ENCODE measurements at regions not wholly inside any gene's neighbourhood (a gene's known extent, or its start where the extent isn't known, plus 50 kb on each side); places are given as distances from the start of the nearest gene placed in this dataset.

DNA sequence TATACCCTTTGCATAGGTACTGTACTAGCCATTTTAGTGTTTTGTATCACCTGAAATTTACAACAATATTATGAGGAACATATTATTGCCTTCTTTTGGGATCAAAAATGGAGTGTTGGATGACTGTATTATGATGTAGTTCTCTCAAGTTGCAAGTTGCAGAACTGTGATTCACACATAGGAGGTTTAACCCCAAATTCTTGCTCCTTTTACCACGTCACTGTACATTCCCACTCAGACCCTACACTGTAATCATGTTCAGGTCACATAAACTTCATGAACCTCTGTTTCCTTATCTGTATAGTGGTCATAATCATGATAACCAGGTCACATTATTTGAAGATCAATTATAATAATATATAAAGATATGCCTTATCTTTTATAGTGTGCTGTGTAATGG is 925.1 kb upstream of the TENM4 start:
- DNase-seq (ENCODE audit: low read depth, low spot score) = no peak
- TF ChIP-seq SIN3A (IDR thresholded peaks at IDR 0.05; ENCODE audit: borderline replicate concordance, insufficient read depth, low read depth, low read length) (no peak), POLR2AphosphoS5 (IDR thresholded peaks at IDR 0.05; ENCODE audit: low read depth, low read length) (no peak), TCF7L2 (IDR thresholded peaks at IDR 0.05; ENCODE audit: low read depth, low read length) (no peak), REST (IDR thresholded peaks at IDR 0.05; ENCODE audit: insufficient read depth in 1 of 2, low read depth in 2 of 2, low read length in 1 of 2) (no peak), CTCF (IDR thresholded peaks at IDR 0.05) (no peak)
- H3K9me3 ChIP-seq (ENCODE audit: control insufficient read depth, insufficient read depth, low read depth, low read length) = no peaks in the 10 kb centered on the region
- ChIA-PET CTCF (no interaction called here), POLR2A (no interaction called here)
- ATAC-seq = no peak
- no peaks in the 10 kb centered on the region for H3K4me1 ChIP-seq (ENCODE audit: control insufficient read depth, insufficient read depth, low read length)
- H3K36me3 ChIP-seq (ENCODE audit: control insufficient read depth, insufficient read depth, low read length) = no peaks in the 10 kb centered on the region
- BruUV-seq (replicated peaks) = no TSS peak
- no peak overlapping the region for H3K4me3 ChIP-seq (ENCODE audit: low read depth in 2 of 2, low read length in 2 of 2)
- intact Hi-C loops (cut with micrococcal nuclease; ENCODE audit: unreplicated experiment) (no loop called here), in situ Hi-C loops (cut with HindIII; ENCODE audit: low pct_unique_long_range_greater_than_20kb, low sequenced_read_pairs) (no loop called here)
- no peaks in the 10 kb centered on the region for H3K27me3 ChIP-seq (ENCODE audit: control insufficient read depth, insufficient read depth, low read length)
- no peak overlapping the region for H3K27ac ChIP-seq (ENCODE audit: low read length)

DNA sequence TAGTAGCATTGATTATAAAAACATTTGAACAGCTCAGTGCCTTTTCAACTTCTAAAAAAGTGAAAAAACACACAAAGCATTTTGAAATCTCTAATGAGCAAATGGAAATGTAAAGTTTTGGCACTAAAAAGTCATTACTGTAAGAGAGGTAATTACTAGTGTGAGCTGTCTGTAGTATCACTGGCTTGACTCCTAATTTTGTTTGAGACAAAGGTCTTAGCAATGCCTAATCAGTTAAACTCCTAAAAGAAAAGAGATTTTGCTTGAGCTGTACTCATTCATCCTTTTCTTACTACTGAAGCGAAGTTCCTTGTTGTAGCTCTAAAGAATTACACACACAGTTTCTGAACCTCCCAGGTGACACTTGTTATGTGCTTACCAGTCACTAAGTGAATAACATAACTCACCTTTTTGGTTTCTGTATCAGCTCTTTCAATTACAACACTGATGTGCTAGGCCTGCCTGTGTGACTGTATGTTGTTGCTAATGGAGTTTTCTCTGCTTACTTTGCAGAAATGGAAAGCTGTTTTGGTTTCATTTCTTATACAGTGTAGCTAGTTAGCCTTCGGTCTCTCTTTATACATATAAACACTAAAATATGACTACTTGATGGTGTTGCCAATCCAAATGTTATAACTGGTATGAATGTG is 924.4 kb upstream of the TENM4 start:
- DNase-seq (ENCODE audit: low read depth, low spot score) (no peak), ATAC-seq (no peak)
- no peaks in the 10 kb centered on the region for H3K36me3 ChIP-seq (ENCODE audit: control insufficient read depth, insufficient read depth, low read length)
- no peak overlapping the region for H3K27ac ChIP-seq (ENCODE audit: low read length)
- H3K4me3 ChIP-seq (ENCODE audit: low read depth in 2 of 2, low read length in 2 of 2) = no peak overlapping the region
- TF ChIP-seq CTCF (IDR thresholded peaks at IDR 0.05) = no peak
- no peak for TF ChIP-seq SIN3A (IDR thresholded peaks at IDR 0.05; ENCODE audit: borderline replicate concordance, insufficient read depth, low read depth, low read length)
- no peak for TF ChIP-seq TCF7L2 (IDR thresholded peaks at IDR 0.05; ENCODE audit: low read depth, low read length)
- no peak for TF ChIP-seq POLR2AphosphoS5 (IDR thresholded peaks at IDR 0.05; ENCODE audit: low read depth, low read length)
- TF ChIP-seq REST (IDR thresholded peaks at IDR 0.05; ENCODE audit: insufficient read depth in 1 of 2, low read depth in 2 of 2, low read length in 1 of 2) = no peak
- in situ Hi-C loops (cut with HindIII; ENCODE audit: low pct_unique_long_range_greater_than_20kb, low sequenced_read_pairs) = no loop called here
- intact Hi-C loops (cut with micrococcal nuclease; ENCODE audit: unreplicated experiment) = no loop called here
- H3K4me1 ChIP-seq (ENCODE audit: control insufficient read depth, insufficient read depth, low read length) = no peaks in the 10 kb centered on the region
- POLR2A ChIA-PET = no interaction called here
- no peaks in the 10 kb centered on the region for H3K9me3 ChIP-seq (ENCODE audit: control insufficient read depth, insufficient read depth, low read depth, low read length)
- CTCF ChIA-PET = no interaction called here
- no peaks in the 10 kb centered on the region for H3K27me3 ChIP-seq (ENCODE audit: control insufficient read depth, insufficient read depth, low read length)
- no TSS peak for BruUV-seq (replicated peaks)

Measured in Panc1 (cell line).